Ascending aorta (tissue), 2 donors: ENCODE measurements at regions not wholly inside any gene's neighbourhood (a gene's known extent, or its start where the extent isn't known, plus 50 kb on each side); places are given as distances from the start of the nearest gene placed in this dataset.

Experiments
- DNase-seq, 2 donors: peaks; one replicate each; pipeline ENCODE4 v3.0.0-alpha.2; 2019; ENCODE audit warnings: low spot score in 2 of 2
- H3K27ac ChIP-seq, 2 donors: fragments of 200-600 bp; sonication (generic); one replicate each; pipeline ENCODE4 v1.5.1; 2016 to 2017; ENCODE audit warnings: mild to moderate bottlenecking in 1 of 2
- H3K27me3 ChIP-seq: fragments of 200-600 bp; sonication (generic); one replicate; pipeline ENCODE4 v1.5.1; 2017
- H3K36me3 ChIP-seq, 2 donors: fragments of 200-600 bp; sonication (generic); one replicate each; pipeline ENCODE4 v1.5.1; 2016
- H3K4me1 ChIP-seq, 2 donors: fragments of 200-600 bp; sonication (generic); one replicate each; pipeline ENCODE4 v1.5.1; 2016 to 2017; ENCODE audit warnings: mild to moderate bottlenecking in 1 of 2
- H3K4me3 ChIP-seq, 2 donors: fragments of 200-600 bp; sonication (generic); one replicate each; pipeline ENCODE4 v1.5.1; 2016 to 2017; ENCODE audit warnings: mild to moderate bottlenecking in 1 of 2
- H3K9me3 ChIP-seq, 2 donors: fragments of 200-600 bp; sonication (generic); one replicate each; pipeline ENCODE4 v1.5.1; 2016
- CTCF ChIP-seq, 3 experiments: fragments of 200-600 bp in 2 of 3; fragments of 450-650 bp in 1 of 3; sonication (generic) in 2 of 3; IDR thresholded peaks; one replicate each; pipeline ENCODE4 v1.5.1; 2016 to 2019; ENCODE audit warnings: antibody characterized with exemption in 3 of 3, mild to moderate bottlenecking in 1 of 3, moderate library complexity in 1 of 3
- intact Hi-C: fragments of 100-400 bp; cut with DNase I; formaldehyde crosslinking; loops from one replicate; pipeline ENCODE4 v1.15.1; 2023

- no peaks in the 10 kb centered on the region for H3K27me3 ChIP-seq
- H3K4me3 ChIP-seq = no peak overlapping the region
- no peak for TF ChIP-seq CTCF (IDR thresholded peaks at IDR 0.05)
- DNase-seq = no peak
- no peaks in the 10 kb centered on the region for H3K4me1 ChIP-seq
- intact Hi-C loops = loop anchor here (1.0 kb wide), 1 partner anchor 17 kb away; no protein-coding TSS in a partner anchor
- H3K9me3 ChIP-seq = no peaks in the 10 kb centered on the region
- no peak overlapping the region for H3K27ac ChIP-seq
- H3K36me3 ChIP-seq = no peaks in the 10 kb centered on the region
Observed at GRCh38 chr21:21666689-21667088, 668.5 kb downstream of the NCAM2 start.

GRCh38 chr21:21668198-21668597, 670.0 kb downstream of the NCAM2 start:
- Histone ChIP-seq H3K36me3 (no peaks in the 10 kb centered on the region), H3K9me3 (no peaks in the 10 kb centered on the region), H3K27me3 (no peaks in the 10 kb centered on the region), H3K4me3 (no peak overlapping the region), H3K4me1 (no peaks in the 10 kb centered on the region), H3K27ac (no peak overlapping the region)
- DNase-seq = no peak
- intact Hi-C loops = no loop called here
- TF ChIP-seq CTCF (IDR thresholded peaks at IDR 0.05) = no peak

- Histone ChIP-seq H3K4me3 (no peak overlapping the region), H3K9me3 (no peaks in the 10 kb centered on the region), H3K36me3 (no peaks in the 10 kb centered on the region), H3K4me1 (no peaks in the 10 kb centered on the region), H3K27ac (no peak overlapping the region), H3K27me3 (no peaks in the 10 kb centered on the region)
- intact Hi-C loops = no loop called here
- no peak for DNase-seq
- TF ChIP-seq CTCF (IDR thresholded peaks at IDR 0.05) = no peak
Observed at GRCh38 chr21:21673959-21674358, 675.8 kb downstream of the NCAM2 start.

GRCh38 chr21:21675601-21676000, 677.4 kb downstream of the NCAM2 start:
- no peak for TF ChIP-seq CTCF (IDR thresholded peaks at IDR 0.05)
- Histone ChIP-seq H3K9me3 (no peaks in the 10 kb centered on the region), H3K4me3 (no peak overlapping the region), H3K27me3 (no peaks in the 10 kb centered on the region), H3K27ac (no peak overlapping the region), H3K36me3 (no peaks in the 10 kb centered on the region), H3K4me1 (no peaks in the 10 kb centered on the region)
- intact Hi-C loops = no loop called here
- no peak for DNase-seq

- H3K27ac ChIP-seq = no peak overlapping the region
- intact Hi-C loops = no loop called here
- H3K27me3 ChIP-seq = no peaks in the 10 kb centered on the region
- no peak overlapping the region for H3K4me3 ChIP-seq
- no peak for DNase-seq
- H3K4me1 ChIP-seq = no peaks in the 10 kb centered on the region
- H3K36me3 ChIP-seq = no peaks in the 10 kb centered on the region
- no peak for TF ChIP-seq CTCF (IDR thresholded peaks at IDR 0.05)
- H3K9me3 ChIP-seq = no peaks in the 10 kb centered on the region
Observed at GRCh38 chr21:21682172-21682571, 684.0 kb downstream of the NCAM2 start.

GRCh38 chr21:21688889-21689288, 690.7 kb downstream of the NCAM2 start:
- H3K4me3 ChIP-seq = no peak overlapping the region
- H3K9me3 ChIP-seq = no peaks in the 10 kb centered on the region
- no peaks in the 10 kb centered on the region for H3K27me3 ChIP-seq
- no peak for TF ChIP-seq CTCF (IDR thresholded peaks at IDR 0.05)
- H3K4me1 ChIP-seq = no peaks in the 10 kb centered on the region
- DNase-seq = no peak
- no peak overlapping the region for H3K27ac ChIP-seq
- no peaks in the 10 kb centered on the region for H3K36me3 ChIP-seq
- intact Hi-C loops = no loop called here
